HCT116 (cell line): ENCODE measurements at regions not wholly inside any gene's neighbourhood (a gene's known extent, or its start where the extent isn't known, plus 50 kb on each side); places are given as distances from the start of the nearest gene placed in this dataset.

ENCODE experiments used
- ATAC-seq: fragments of 200-7000 bp; cut with Tn5 transposase; 2 replicates; pipeline ENCODE4 v1.9.1; 2020; ENCODE audit warnings: mild to moderate bottlenecking, moderate library complexity
- BruUV-seq: library from RNA; stranded (reverse); fragments of 400-500 nt; replicated peaks from 2 replicates; lab custom pipeline; 2021; lab: Mats Ljungman, UMichigan
- CTCF ChIA-PET: fragments of 300-600 bp; sonication (Branson Sonifier 250); formaldehyde crosslinking; loops from one replicate; lab custom pipeline; 2021; ENCODE audit warnings: antibody characterized with exemption; lab: Charles Lee
- POLR2A ChIA-PET: fragments of 300-600, 350-600 bp; sonication (Branson Sonifier 250); formaldehyde crosslinking; loops from one replicate; lab custom pipeline; 2021; ENCODE audit warnings: antibody characterized with exemption; lab: Charles Lee
- RAD21 ChIA-PET, 2 experiments: fragments of 300-600 bp; sonication (Branson Sonifier 250); formaldehyde crosslinking; loops; one replicate each; lab custom pipeline; 2023; ENCODE audit warnings: low total read pairs in 2 of 2; ENCODE audit not compliant: uncharacterized antibody in 2 of 2, unreplicated experiment in 2 of 2, low non-redundant PET in 1 of 2; lab: Charles Lee
- DNase-seq: peaks from one replicate; pipeline ENCODE4 v3.0.0-alpha.2; 2010; ENCODE audit warnings: low read depth, low spot score
- H2AFZ ChIP-seq: fragments of 200-600 bp; shearing (Covaris generic), sonication (generic); 2 replicates; pipeline ENCODE4 v1.6.1; 2017; ENCODE audit warnings: low read depth, mixed run types, mixed read lengths, antibody characterized with exemption, low read length; ENCODE audit not compliant: poor library complexity, severe bottlenecking
- H3K27ac ChIP-seq: 2 replicates; pipeline ENCODE4 v1.5.1; 2012; ENCODE audit warnings: low read depth, low read length
- H3K27me3 ChIP-seq: fragments of 200-600 bp; sonication (generic); 2 replicates; pipeline ENCODE4 v1.6.1; 2016; ENCODE audit warnings: mixed run types, low read length, mixed read lengths; ENCODE audit not compliant: insufficient read depth
- H3K36me3 ChIP-seq, 2 experiments: fragments of 200-500 bp in 1 of 2; fragments of 200-600 bp in 1 of 2; sonication (Bioruptor generic) in 1 of 2; sonication (generic) in 1 of 2; 2 replicates each; pipeline versions ENCODE4 v1.5.1 to v1.6.1; 2014 to 2016; ENCODE audit warnings: low read length in 2 of 2, inconsistent platforms in 1 of 2, mixed read lengths in 1 of 2, mixed run types in 1 of 2; ENCODE audit not compliant: insufficient read depth in 2 of 2, control insufficient read depth in 1 of 2
- H3K4me1 ChIP-seq, 2 experiments: fragments of 200-600 bp in 1 of 2; sonication (generic) in 1 of 2; 2 replicates each; pipeline versions ENCODE4 v1.5.1 to v1.6.1; 2012 to 2017; ENCODE audit warnings: low read length in 2 of 2, inconsistent platforms in 1 of 2, mild to moderate bottlenecking in 1 of 2, mixed read lengths in 1 of 2, mixed run types in 1 of 2, moderate library complexity in 1 of 2; ENCODE audit not compliant: insufficient read depth in 2 of 2, control insufficient read depth in 1 of 2
- H3K4me2 ChIP-seq: fragments of 200-600 bp; sonication (generic); 2 replicates; pipeline ENCODE4 v1.6.1; 2017; ENCODE audit warnings: mixed run types, low read length, mixed read lengths
- H3K4me3 ChIP-seq, 2 experiments: fragments of 200-600 bp in 1 of 2; sonication (generic) in 1 of 2; replicated peaks in 1 of 2; 2 replicates each; pipeline ENCODE4 v1.5.1; 2011 to 2016; ENCODE audit warnings: low read length in 2 of 2, control low read depth in 1 of 2, low read depth in 1 of 2, mild to moderate bottlenecking in 1 of 2, mixed read lengths in 1 of 2, mixed run types in 1 of 2
- H3K79me2 ChIP-seq: fragments of 200-600 bp; sonication (generic); 2 replicates; pipeline ENCODE4 v1.6.1; 2017; ENCODE audit warnings: mild to moderate bottlenecking, mixed run types, low read length, moderate library complexity, mixed read lengths; ENCODE audit not compliant: insufficient read depth
- H3K9ac ChIP-seq: fragments of 200-600 bp; sonication (generic); 2 replicates; pipeline ENCODE4 v1.6.1; 2016; ENCODE audit warnings: low read length, mixed read lengths
- H3K9me2 ChIP-seq: fragments of 200-600 bp; sonication (generic), shearing (Covaris generic); 2 replicates; pipeline ENCODE4 v1.6.1; 2017; ENCODE audit warnings: mixed run types, mild to moderate bottlenecking, moderate library complexity; ENCODE audit not compliant: insufficient read depth
- H3K9me3 ChIP-seq, 2 experiments: fragments of 200-500 bp in 1 of 2; fragments of 200-600 bp in 1 of 2; sonication (Bioruptor generic) in 1 of 2; sonication (generic) in 1 of 2; 2 replicates each; pipeline ENCODE4 v1.6.1; 2014 to 2017; ENCODE audit warnings: low read length in 2 of 2, mixed read lengths in 2 of 2, inconsistent platforms in 1 of 2, low read depth in 1 of 2, mild to moderate bottlenecking in 1 of 2, mixed run types in 1 of 2, moderate library complexity in 1 of 2; ENCODE audit not compliant: control insufficient read depth in 1 of 2, insufficient read depth in 1 of 2
- H4K20me1 ChIP-seq: fragments of 200-600 bp; sonication (generic), shearing (Covaris generic); 2 replicates; pipeline ENCODE4 v1.6.1; 2017; ENCODE audit warnings: mixed run types, mild to moderate bottlenecking, moderate library complexity; ENCODE audit not compliant: insufficient read depth
- CBX3 ChIP-seq: IDR thresholded peaks from 2 replicates; pipeline ENCODE4 v1.6.1; 2012; ENCODE audit warnings: low read depth
- CEBPB ChIP-seq: IDR thresholded peaks from 2 replicates; pipeline ENCODE4 v1.6.1; 2012; ENCODE audit warnings: low read depth
- EGR1 ChIP-seq: IDR thresholded peaks from 2 replicates; pipeline ENCODE4 v1.6.1; 2012; ENCODE audit warnings: low read depth
- ELF1 ChIP-seq: IDR thresholded peaks from 2 replicates; pipeline ENCODE4 v1.6.1; 2012; ENCODE audit warnings: low read depth, borderline replicate concordance
- EZH2 ChIP-seq: fragments of 200-600 bp; sonication (generic); IDR thresholded peaks from 2 replicates; pipeline ENCODE4 v1.6.1; 2017; ENCODE audit warnings: antibody characterized with exemption, mixed run types
- EZH2phosphoT487 ChIP-seq: fragments of 200-600 bp; IDR thresholded peaks from 2 replicates; pipeline ENCODE4 v1.6.1; 2018; ENCODE audit warnings: antibody characterized with exemption, borderline replicate concordance
- FOSL1 ChIP-seq: IDR thresholded peaks from 2 replicates; pipeline ENCODE4 v1.6.1; 2012; ENCODE audit warnings: low read depth
- JUND ChIP-seq: IDR thresholded peaks from 2 replicates; pipeline ENCODE4 v1.6.1; 2012
- POLR2AphosphoS5 ChIP-seq: IDR thresholded peaks from 2 replicates; pipeline ENCODE4 v1.6.1; 2011; ENCODE audit warnings: mild to moderate bottlenecking, low read depth, low read length, moderate library complexity
- YY1 ChIP-seq: IDR thresholded peaks from 2 replicates; pipeline ENCODE4 v1.6.1; 2011; ENCODE audit warnings: low read length, low read depth, moderate library complexity, mild to moderate bottlenecking; ENCODE audit not compliant: insufficient replicate concordance; ENCODE audit errors: extremely low read depth
- ZFX ChIP-seq: fragments of 450-650 bp; IDR thresholded peaks from 2 replicates; pipeline ENCODE4 v1.6.1; 2017
- intact Hi-C: fragments of 100-400 bp; cut with micrococcal nuclease; formaldehyde crosslinking; loops from 2 replicates; pipeline ENCODE4 v1.10.0; 2022
- TF ChIP-seq, protein P1 (sequence below): IDR thresholded peaks from 2 replicates; pipeline ENCODE4 v1.6.1; 2012

DNA sequence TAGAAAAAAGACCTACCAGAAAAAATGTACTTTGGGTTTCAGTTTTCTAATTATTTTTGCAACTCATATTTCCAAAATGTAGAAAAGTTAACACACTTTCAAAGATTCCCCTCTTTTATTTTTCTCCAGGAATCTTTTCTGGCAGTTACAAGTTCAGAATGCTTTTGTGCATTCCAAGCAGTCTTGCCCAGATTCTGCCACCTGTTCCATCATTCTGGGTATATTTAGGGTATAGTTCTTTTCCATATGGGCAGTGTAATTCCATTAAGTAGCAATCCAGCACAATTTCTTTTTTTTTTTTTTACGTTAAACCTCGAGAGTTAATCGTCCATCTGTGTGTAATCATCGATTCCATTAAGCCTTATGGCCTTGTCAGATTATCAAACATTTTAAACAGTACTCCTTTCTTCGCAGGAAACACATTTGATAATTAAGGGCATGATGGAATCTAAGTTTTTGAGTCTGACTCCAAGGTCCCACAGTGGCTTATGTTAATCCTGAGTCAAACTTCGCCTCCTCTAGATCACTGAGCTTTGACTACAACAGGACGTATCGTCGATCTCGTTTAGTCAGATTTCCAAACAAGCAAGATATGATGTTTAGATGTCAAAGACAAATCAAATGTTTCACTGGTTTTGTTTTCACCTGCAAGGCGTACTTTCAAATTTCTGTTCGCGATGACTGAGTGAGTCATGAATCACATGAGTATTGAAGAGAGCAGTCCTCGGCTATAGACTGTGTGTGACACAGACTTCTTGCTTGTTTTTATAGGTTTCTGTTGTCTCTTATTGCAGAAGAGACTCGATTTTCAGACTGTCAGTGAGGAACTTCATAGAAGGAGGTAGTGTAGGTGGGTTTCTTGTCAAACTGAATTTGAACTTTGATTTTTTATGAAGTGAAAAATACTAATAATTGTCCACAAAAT is 118.9 kb upstream of the GK2 start:
- H3K9me3 ChIP-seq: no peaks in the 10 kb centered on the region
- DNase-seq: no peak
- no peaks in the 10 kb centered on the region for H3K4me1 ChIP-seq
- H3K79me2 ChIP-seq: no peaks in the 10 kb centered on the region
- intact Hi-C loops: no loop called here
- H2AFZ ChIP-seq: no peak overlapping the region
- ChIA-PET RAD21 (no interaction called here), POLR2A (no interaction called here), CTCF (no interaction called here)
- no peak for TF ChIP-seq JUND
- TF ChIP-seq ELF1: no peak
- TF ChIP-seq EGR1: no peak
- no peak for TF ChIP-seq POLR2AphosphoS5
- no peak for TF ChIP-seq ZFX
- TF ChIP-seq FOSL1: no peak
- no peak for TF ChIP-seq CBX3
- TF ChIP-seq CEBPB: no peak
- no peak for TF ChIP-seq EZH2phosphoT487
- TF ChIP-seq YY1: no peak
- TF ChIP-seq, protein P1, sequence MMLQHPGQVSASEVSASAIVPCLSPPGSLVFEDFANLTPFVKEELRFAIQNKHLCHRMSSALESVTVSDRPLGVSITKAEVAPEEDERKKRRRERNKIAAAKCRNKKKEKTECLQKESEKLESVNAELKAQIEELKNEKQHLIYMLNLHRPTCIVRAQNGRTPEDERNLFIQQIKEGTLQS: no peak
- no peak for TF ChIP-seq EZH2
- ATAC-seq: no peak
- H4K20me1 ChIP-seq: no peaks in the 10 kb centered on the region
- H3K27me3 ChIP-seq: peaks cover 19% of the 10 kb centered on the region
- BruUV-seq: no TSS peak
- no peak overlapping the region for H3K9ac ChIP-seq
- H3K27ac ChIP-seq: no peak overlapping the region
- H3K4me2 ChIP-seq: no peak overlapping the region
- no peaks in the 10 kb centered on the region for H3K36me3 ChIP-seq
- no peaks in the 10 kb centered on the region for H3K9me2 ChIP-seq
- no peak overlapping the region for H3K4me3 ChIP-seq
